ENCODE measurements at regions not wholly inside any gene's neighbourhood (a gene's known extent, or its start where the extent isn't known, plus 50 kb on each side); places are given as distances from the start of the nearest gene placed in this dataset.

DNA sequence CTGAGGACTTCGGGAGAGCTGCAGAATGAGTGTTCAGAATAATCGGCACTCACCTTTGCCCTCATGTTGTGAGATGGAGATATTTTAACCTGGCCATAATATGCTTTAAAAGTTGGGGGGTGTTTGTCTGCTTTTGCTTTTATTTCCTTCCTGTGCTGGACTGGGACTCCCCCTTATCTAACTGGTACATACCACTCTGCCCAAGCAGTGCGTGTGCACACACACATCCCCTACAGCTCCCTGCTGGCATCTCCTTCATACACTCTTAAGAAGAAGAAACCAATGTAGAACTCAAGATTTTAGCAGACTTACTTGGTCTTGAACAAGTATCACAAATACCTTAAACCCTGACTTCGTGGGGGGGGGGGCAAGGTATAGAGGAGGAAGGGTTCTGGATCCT lies 146.2 kb upstream of the DMRT1 start:
- TF ChIP-seq, protein P1, sequence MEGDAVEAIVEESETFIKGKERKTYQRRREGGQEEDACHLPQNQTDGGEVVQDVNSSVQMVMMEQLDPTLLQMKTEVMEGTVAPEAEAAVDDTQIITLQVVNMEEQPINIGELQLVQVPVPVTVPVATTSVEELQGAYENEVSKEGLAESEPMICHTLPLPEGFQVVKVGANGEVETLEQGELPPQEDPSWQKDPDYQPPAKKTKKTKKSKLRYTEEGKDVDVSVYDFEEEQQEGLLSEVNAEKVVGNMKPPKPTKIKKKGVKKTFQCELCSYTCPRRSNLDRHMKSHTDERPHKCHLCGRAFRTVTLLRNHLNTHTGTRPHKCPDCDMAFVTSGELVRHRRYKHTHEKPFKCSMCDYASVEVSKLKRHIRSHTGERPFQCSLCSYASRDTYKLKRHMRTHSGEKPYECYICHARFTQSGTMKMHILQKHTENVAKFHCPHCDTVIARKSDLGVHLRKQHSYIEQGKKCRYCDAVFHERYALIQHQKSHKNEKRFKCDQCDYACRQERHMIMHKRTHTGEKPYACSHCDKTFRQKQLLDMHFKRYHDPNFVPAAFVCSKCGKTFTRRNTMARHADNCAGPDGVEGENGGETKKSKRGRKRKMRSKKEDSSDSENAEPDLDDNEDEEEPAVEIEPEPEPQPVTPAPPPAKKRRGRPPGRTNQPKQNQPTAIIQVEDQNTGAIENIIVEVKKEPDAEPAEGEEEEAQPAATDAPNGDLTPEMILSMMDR (IDR thresholded peaks at IDR 0.05) = no peak
- TF ChIP-seq POLR2A (IDR thresholded peaks at IDR 0.05) = no peak

Data from prostate gland (tissue), 2 donors.